AML-193 (cell line): ENCODE measurements at regions not wholly inside any gene's neighbourhood (a gene's known extent, or its start where the extent isn't known, plus 50 kb on each side); places are given as distances from the start of the nearest gene placed in this dataset.
"Not testable (repeated sequence)": the region's sequence is repeated elsewhere in the genome, so short reads cannot be mapped to it uniquely, and the experiment has no call there.

Experiments used
- DNase-seq, 2 experiments: peaks; one replicate each; lab custom pipeline; 2025; lab: John Stamatoyannopoulos, UW

GRCh38 chr15:66864871-66865281 is 162.8 kb downstream of the SMAD6 start:
- DNase-seq, result no peak

GRCh38 chr15:66865622-66866611 is 163.9 kb downstream of the SMAD6 start:
- no peak for DNase-seq

GRCh38 chr15:66866656-66867055 is 164.6 kb downstream of the SMAD6 start:
- no peak for DNase-seq

GRCh38 chr15:66868918-66869317 is 166.9 kb downstream of the SMAD6 start:
- DNase-seq, result no peak

- DNase-seq, result no peak
These were observed 168.9 kb downstream of the SMAD6 start for GRCh38 chr15:66870880-66871388.

GRCh38 chr15:66872405-66872804 is 170.4 kb downstream of the SMAD6 start:
- no peak for DNase-seq

GRCh38 chr15:66873331-66873730 is 171.3 kb downstream of the SMAD6 start:
- DNase-seq, result not testable (repeated sequence)

GRCh38 chr15:66873856-66874255 is 171.8 kb downstream of the SMAD6 start:
- no peak for DNase-seq

- no peak for DNase-seq
These were observed 173.8 kb downstream of the SMAD6 start for GRCh38 chr15:66875588-66876420.

GRCh38 chr15:66876421-66876730 is 174.3 kb downstream of the SMAD6 start:
- no peak for DNase-seq

- no peak for DNase-seq
These were observed 174.9 kb downstream of the SMAD6 start for GRCh38 chr15:66876731-66877476.

GRCh38 chr15:66877477-66878271 is 175.6 kb downstream of the SMAD6 start:
- no peak for DNase-seq

- DNase-seq, result no peak
These were observed 176.7 kb downstream of the SMAD6 start for GRCh38 chr15:66878761-66879160.

- no peak for DNase-seq
These were observed 177.7 kb downstream of the SMAD6 start for GRCh38 chr15:66879531-66880368.

- DNase-seq, result no peak
These were observed 178.5 kb downstream of the SMAD6 start for GRCh38 chr15:66880380-66881155.

GRCh38 chr15:66881173-66881905 is 179.3 kb downstream of the SMAD6 start:
- DNase-seq, result no peak

GRCh38 chr15:66882251-66883020 is 180.4 kb downstream of the SMAD6 start:
- DNase-seq, result no peak
